Amygdala (tissue), 56 donors: ENCODE measurements at regions not wholly inside any gene's neighbourhood (a gene's known extent, or its start where the extent isn't known, plus 50 kb on each side); places are given as distances from the start of the nearest gene placed in this dataset.
"Not testable (repeated sequence)": the region's sequence is repeated elsewhere in the genome, so short reads cannot be mapped to it uniquely, and the experiment has no call there.

ENCODE experiments used
- DNase-seq, 56 donors: peaks; one replicate each; lab custom pipeline; 2025; lab: John Stamatoyannopoulos, UW

- not testable (repeated sequence) for DNase-seq
Measured at GRCh38 chr4:19470001-19470400, 781.7 kb upstream of the SLIT2 start.

GRCh38 chr4:19462117-19462516 lies 789.6 kb upstream of the SLIT2 start:
- DNase-seq = no peak

GRCh38 chr4:19455850-19456602 lies 795.7 kb upstream of the SLIT2 start:
- no peak for DNase-seq

GRCh38 chr4:19455196-19455595 lies 796.5 kb upstream of the SLIT2 start:
- no peak for DNase-seq

GRCh38 chr4:19438233-19438632 lies 813.5 kb upstream of the SLIT2 start:
- no peak for DNase-seq

GRCh38 chr4:19437008-19437407 lies 814.7 kb upstream of the SLIT2 start:
- no peak for DNase-seq

GRCh38 chr4:19429684-19430083 lies 822.0 kb upstream of the SLIT2 start:
- no peak for DNase-seq

- no peak for DNase-seq
Measured at GRCh38 chr4:19425146-19425545, 826.6 kb upstream of the SLIT2 start.

GRCh38 chr4:19417256-19417655 lies 834.4 kb upstream of the SLIT2 start:
- no peak for DNase-seq

GRCh38 chr4:19416146-19416545 lies 835.6 kb upstream of the SLIT2 start:
- DNase-seq = no peak

- no peak for DNase-seq
Measured at GRCh38 chr4:19408490-19408889, 843.2 kb upstream of the SLIT2 start.

- DNase-seq = no peak
Measured at GRCh38 chr4:19406789-19407188, 844.9 kb upstream of the SLIT2 start.

GRCh38 chr4:19403786-19404370 lies 847.8 kb upstream of the SLIT2 start:
- DNase-seq = no peak

GRCh38 chr4:19402581-19403065 lies 849.1 kb upstream of the SLIT2 start:
- no peak for DNase-seq

GRCh38 chr4:19401301-19402080 lies 850.2 kb upstream of the SLIT2 start:
- DNase-seq = no peak

GRCh38 chr4:19400820-19401219 lies 850.9 kb upstream of the SLIT2 start:
- DNase-seq = no peak

- no peak for DNase-seq
Measured at GRCh38 chr4:19399001-19399400, 852.7 kb upstream of the SLIT2 start.

GRCh38 chr4:19386786-19387185 lies 864.9 kb upstream of the SLIT2 start:
- no peak for DNase-seq

- no peak for DNase-seq
Measured at GRCh38 chr4:19382993-19383756, 868.5 kb upstream of the SLIT2 start.

- DNase-seq = no peak
Measured at GRCh38 chr4:19381068-19381467, 870.6 kb upstream of the SLIT2 start.

GRCh38 chr4:19380600-19380999 lies 871.1 kb upstream of the SLIT2 start:
- DNase-seq = no peak
